C4-2B (cell line): ENCODE measurements at regions not wholly inside any gene's neighbourhood (a gene's known extent, or its start where the extent isn't known, plus 50 kb on each side); places are given as distances from the start of the nearest gene placed in this dataset.

Experiments used
- CTCF ChIP-seq: fragments of 450-650 bp; conservative IDR thresholded peaks from 2 replicates; pipeline ENCODE4 v1.5.1; 2017; ENCODE audit warnings: mild to moderate bottlenecking
- ZFX ChIP-seq: fragments of 450-650 bp; IDR thresholded peaks from 2 replicates; pipeline ENCODE4 v1.6.1; 2017

GRCh38 chrX:66760651-66761050 is 121.8 kb upstream of the EDA2R start:
- peak; percentile 34 for TF ChIP-seq CTCF
- no peak for TF ChIP-seq ZFX
